Cardiac muscle cell (in vitro differentiated cells and primary cell): ENCODE measurements at regions not wholly inside any gene's neighbourhood (a gene's known extent, or its start where the extent isn't known, plus 50 kb on each side); places are given as distances from the start of the nearest gene placed in this dataset.

ENCODE experiments used
- DNase-seq, 2 donors: peaks; one replicate each; pipeline versions ENCODE4 v3.0.0 to v3.0.0-alpha.2; 2010 to 2017; ENCODE audit warnings: low read depth in 1 of 2, low spot score in 1 of 2
- H3K27ac ChIP-seq: fragments of 200-600 bp; sonication (generic); 2 replicates; pipeline ENCODE4 v1.5.1; 2016
- H3K27me3 ChIP-seq: fragments of 200-600 bp; sonication (generic); 2 replicates; pipeline ENCODE4 v1.6.0; 2016; ENCODE audit warnings: control low read depth
- H3K36me3 ChIP-seq: fragments of 200-600 bp; sonication (generic); 2 replicates; pipeline ENCODE4 v1.5.1; 2016; ENCODE audit warnings: control low read depth
- H3K4me1 ChIP-seq: fragments of 200-600 bp; sonication (generic); 2 replicates; pipeline ENCODE4 v1.8.1; 2017; ENCODE audit warnings: low read depth, mild to moderate bottlenecking, mixed run types
- H3K4me3 ChIP-seq: fragments of 200-600 bp; sonication (generic); 2 replicates; pipeline ENCODE4 v1.5.1; 2016; ENCODE audit warnings: mild to moderate bottlenecking
- H3K9me3 ChIP-seq: fragments of 200-600 bp; sonication (generic); 2 replicates; pipeline ENCODE4 v1.5.1; 2017; ENCODE audit warnings: low read depth, mild to moderate bottlenecking, control low read depth
- TF ChIP-seq, protein P1 (sequence below): IDR thresholded peaks from 2 replicates; pipeline ENCODE4 v1.5.1; 2012; ENCODE audit warnings: low read depth, mild to moderate bottlenecking, low read length

DNA sequence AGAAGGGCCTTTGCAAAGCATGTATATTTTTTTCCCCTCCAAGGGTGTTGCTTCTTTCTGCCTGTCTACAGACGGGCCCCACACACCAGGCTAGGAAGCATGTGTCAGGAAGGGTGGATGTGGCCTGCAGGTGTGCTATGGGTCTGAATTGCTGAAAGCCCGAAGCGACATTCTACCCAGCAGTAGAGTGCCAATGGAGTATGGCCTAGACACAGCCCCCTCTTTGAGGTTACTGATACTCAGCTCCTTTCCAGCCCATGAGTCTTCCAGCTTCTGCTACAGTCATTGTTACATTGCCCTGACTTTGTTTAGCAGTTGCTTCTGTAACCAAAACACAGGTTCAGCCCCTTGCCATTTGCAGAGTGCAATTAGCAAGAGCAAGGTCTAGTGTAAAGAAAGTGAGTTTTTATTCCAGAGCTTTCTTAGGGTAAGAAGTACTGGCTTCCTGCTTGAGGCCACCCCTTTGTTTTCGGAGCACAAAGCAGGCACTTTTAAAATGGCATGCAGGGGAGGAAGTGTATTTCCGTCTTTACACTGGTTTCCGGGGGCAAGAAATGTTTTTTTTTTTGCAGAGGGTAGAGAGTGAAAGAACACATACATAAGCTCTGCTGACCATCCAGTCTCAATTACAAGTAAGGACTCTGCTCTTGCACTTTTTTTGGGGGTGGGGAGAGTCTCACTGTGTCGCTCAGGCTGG lies 428.0 kb upstream of the AMELY start:
- no peak for DNase-seq
- H3K9me3 ChIP-seq: no peaks in the 10 kb centered on the region
- H3K4me1 ChIP-seq: no peaks in the 10 kb centered on the region
- H3K4me3 ChIP-seq: no peak overlapping the region
- no peak overlapping the region for H3K27ac ChIP-seq
- no peaks in the 10 kb centered on the region for H3K27me3 ChIP-seq
- H3K36me3 ChIP-seq: no peaks in the 10 kb centered on the region
- TF ChIP-seq, protein P1, sequence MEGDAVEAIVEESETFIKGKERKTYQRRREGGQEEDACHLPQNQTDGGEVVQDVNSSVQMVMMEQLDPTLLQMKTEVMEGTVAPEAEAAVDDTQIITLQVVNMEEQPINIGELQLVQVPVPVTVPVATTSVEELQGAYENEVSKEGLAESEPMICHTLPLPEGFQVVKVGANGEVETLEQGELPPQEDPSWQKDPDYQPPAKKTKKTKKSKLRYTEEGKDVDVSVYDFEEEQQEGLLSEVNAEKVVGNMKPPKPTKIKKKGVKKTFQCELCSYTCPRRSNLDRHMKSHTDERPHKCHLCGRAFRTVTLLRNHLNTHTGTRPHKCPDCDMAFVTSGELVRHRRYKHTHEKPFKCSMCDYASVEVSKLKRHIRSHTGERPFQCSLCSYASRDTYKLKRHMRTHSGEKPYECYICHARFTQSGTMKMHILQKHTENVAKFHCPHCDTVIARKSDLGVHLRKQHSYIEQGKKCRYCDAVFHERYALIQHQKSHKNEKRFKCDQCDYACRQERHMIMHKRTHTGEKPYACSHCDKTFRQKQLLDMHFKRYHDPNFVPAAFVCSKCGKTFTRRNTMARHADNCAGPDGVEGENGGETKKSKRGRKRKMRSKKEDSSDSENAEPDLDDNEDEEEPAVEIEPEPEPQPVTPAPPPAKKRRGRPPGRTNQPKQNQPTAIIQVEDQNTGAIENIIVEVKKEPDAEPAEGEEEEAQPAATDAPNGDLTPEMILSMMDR: no peak

DNA sequence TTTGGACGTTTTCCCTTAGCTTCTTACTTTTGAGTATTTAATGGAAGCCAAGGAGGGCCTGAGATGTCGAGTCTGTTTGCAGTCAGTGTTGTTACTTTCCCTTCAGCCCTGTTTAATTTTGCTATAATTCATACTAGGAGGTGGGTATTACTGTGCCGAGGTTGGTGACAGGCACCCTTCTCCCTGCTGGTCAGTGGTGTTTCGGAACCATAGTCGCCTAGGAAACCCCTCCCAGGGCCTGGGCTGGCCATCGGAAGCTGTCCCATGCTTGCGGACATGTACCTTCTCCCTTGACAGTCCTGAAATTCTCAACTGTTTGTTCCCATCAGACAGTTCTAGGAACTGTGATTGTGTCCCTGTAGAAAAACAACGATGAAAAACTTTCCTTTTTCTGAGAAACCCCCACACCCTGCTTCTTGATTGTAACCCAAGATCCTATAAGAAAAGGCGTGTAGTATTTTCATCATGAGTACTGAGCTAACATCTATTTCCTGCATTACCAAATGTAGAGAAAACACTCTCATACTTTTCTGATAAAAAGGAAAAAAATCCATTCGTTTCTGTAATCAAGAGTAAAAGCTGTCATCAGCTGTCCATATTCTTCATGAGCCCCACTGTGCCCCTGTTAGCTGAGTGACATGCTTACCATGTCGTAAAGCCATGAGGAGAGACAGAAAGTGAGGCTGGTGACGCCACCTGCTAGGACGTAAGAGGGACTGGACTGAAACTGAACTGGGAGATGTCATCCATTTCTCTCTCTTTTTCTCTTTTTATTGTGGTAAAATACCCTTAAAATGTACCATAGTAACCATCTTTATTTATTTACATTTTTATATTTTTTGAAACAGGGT lies 424.7 kb upstream of the AMELY start:
- no peaks in the 10 kb centered on the region for H3K36me3 ChIP-seq

DNA sequence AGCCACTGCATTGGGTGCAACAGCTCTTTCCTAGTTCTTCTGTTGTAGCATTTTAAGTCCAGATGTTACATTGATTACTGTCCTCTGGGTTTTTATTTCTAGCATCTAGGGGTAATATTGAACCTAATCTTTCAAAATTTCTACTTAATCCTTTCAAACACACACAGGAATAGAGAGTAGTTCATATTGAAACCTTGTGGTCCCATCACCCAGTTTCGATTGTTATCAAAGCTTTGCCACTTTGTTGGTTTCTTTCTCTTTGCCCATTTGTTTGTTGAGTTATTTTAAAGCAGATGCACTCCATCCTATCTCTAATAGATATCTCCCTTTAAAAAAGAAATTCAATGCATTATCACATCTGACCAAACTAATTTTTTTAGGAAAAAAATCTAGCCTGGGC lies 422.9 kb upstream of the AMELY start:
- H3K27me3 ChIP-seq: no peaks in the 10 kb centered on the region
- no peaks in the 10 kb centered on the region for H3K36me3 ChIP-seq
- no peak for DNase-seq
- no peak overlapping the region for H3K4me3 ChIP-seq
- H3K9me3 ChIP-seq: no peaks in the 10 kb centered on the region
- H3K4me1 ChIP-seq: no peaks in the 10 kb centered on the region
- TF ChIP-seq, protein P1: no peak
- no peak overlapping the region for H3K27ac ChIP-seq

More for the DNA sequence above, 424.7 kb upstream of the AMELY start:
- Histone ChIP-seq H3K9me3 (no peaks in the 10 kb centered on the region), H3K4me1 (no peaks in the 10 kb centered on the region), H3K4me3 (no peak overlapping the region), H3K27me3 (no peaks in the 10 kb centered on the region), H3K27ac (no peak overlapping the region)
- TF ChIP-seq, protein P1: no peak
- DNase-seq: no peak

DNA sequence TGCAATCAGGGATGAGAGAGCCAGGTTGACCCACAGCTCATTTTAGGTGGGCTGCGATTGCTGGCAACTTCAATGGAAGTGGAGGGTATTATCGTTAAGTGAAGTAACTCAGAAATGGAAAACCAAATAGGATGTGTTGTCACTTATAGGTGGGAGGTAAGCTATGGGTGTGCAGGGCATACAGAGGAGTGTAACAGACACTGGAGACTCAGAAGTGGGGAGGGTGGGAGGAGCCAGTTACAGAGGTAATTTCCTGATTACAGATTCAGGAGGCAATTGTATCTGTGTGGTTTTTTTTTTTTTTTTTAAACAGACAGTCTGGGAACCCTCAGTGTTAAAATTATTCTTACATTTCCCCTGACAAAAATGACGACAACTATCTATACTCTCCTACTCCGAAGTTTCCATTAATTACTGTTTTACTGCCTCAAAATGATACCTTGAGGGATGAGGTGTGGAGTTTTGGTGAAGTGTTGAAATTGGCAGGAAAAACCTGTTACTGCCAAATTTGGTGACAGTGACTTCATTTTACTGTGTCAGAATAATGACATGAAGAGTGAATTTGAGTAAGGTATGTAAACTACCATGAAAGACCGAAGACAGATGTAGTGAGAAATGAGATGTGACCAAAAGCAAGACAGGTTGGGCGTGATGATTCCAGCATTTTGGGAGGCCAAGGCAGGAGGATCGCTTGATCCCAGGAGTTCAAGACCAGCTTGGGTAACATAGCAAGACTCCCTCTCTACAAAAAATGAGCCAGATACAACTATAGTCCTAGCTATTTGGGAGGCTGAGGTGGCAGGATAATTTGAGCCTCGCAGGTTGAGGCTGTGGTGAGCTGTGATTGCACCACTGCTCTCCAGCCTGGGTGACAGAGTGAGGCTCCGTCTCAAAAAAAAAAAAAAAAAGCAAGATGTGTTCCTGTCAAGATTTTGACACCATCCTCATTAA lies 415.0 kb upstream of the AMELY start:
- DNase-seq: no peak
- no peaks in the 10 kb centered on the region for H3K9me3 ChIP-seq
- H3K27ac ChIP-seq: no peak overlapping the region
- no peaks in the 10 kb centered on the region for H3K36me3 ChIP-seq
- TF ChIP-seq, protein P1: no peak
- H3K4me3 ChIP-seq: no peak overlapping the region
- no peaks in the 10 kb centered on the region for H3K27me3 ChIP-seq
- no peaks in the 10 kb centered on the region for H3K4me1 ChIP-seq

DNA sequence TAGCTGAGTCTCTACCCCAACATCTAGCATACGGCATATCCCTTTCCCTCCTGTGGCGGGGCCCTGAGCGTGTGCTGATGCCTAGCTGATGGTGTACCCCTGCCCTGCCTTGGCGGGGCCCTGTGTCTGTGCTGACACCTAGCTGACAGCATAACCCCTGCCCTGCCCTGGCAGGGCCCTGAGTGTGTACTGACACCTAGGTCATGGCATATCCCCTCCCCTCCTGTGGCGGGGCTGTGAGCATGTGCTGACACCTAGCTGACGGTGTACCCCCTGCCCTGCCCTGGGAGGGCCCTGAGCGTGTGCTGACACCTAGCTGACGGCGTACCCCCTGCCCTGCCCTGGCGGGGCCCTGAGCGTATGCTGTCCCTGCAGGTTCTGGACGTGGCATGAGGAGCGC lies 414.0 kb upstream of the AMELY start:
- no peak for DNase-seq
- TF ChIP-seq, protein P1: no peak
- Histone ChIP-seq H3K4me1 (no peaks in the 10 kb centered on the region), H3K27me3 (no peaks in the 10 kb centered on the region), H3K27ac (no peak overlapping the region), H3K4me3 (no peak overlapping the region), H3K9me3 (no peaks in the 10 kb centered on the region), H3K36me3 (no peaks in the 10 kb centered on the region)
